ENCODE measurements at regions not wholly inside any gene's neighbourhood (a gene's known extent, or its start where the extent isn't known, plus 50 kb on each side); places are given as distances from the start of the nearest gene placed in this dataset.

- no peak for TF ChIP-seq CTCF (IDR thresholded peaks at IDR 0.05)
- no peak for TF ChIP-seq POLR2A (IDR thresholded peaks at IDR 0.05)
These were observed 272.4 kb upstream of the NRXN1 start for GRCh38 chr2:51304311-51304710.
